Inferior parietal cortex (tissue), 1 donor: ENCODE measurements at regions not wholly inside any gene's neighbourhood (a gene's known extent, or its start where the extent isn't known, plus 50 kb on each side); places are given as distances from the start of the nearest gene placed in this dataset.
"Not testable (repeated sequence)": the region's sequence is repeated elsewhere in the genome, so short reads cannot be mapped to it uniquely, and the experiment has no call there.

Source experiments
- DNase-seq: peaks from one replicate; pipeline ENCODE4 v3.0.0-alpha.2; 2016; ENCODE audit errors: extremely low spot score

- DNase-seq: not testable (repeated sequence)
These were observed 119.1 kb upstream of the NBPF19 start for GRCh38 chr1:149355748-149356147.

- not testable (repeated sequence) for DNase-seq
These were observed 118.7 kb upstream of the NBPF19 start for GRCh38 chr1:149356152-149356551.

- DNase-seq: not testable (repeated sequence)
These were observed 114.5 kb upstream of the NBPF19 start for GRCh38 chr1:149360351-149360750.

GRCh38 chr1:149361310-149361709 is 113.5 kb upstream of the NBPF19 start:
- DNase-seq: not testable (repeated sequence)

GRCh38 chr1:149364188-149364981 is 110.5 kb upstream of the NBPF19 start:
- DNase-seq: not testable (repeated sequence)

GRCh38 chr1:149366402-149366801 is 108.4 kb upstream of the NBPF19 start:
- DNase-seq: not testable (repeated sequence)

- DNase-seq: not testable (repeated sequence)
These were observed 107.3 kb upstream of the NBPF19 start for GRCh38 chr1:149367472-149368044.

- not testable (repeated sequence) for DNase-seq
These were observed 106.5 kb upstream of the NBPF19 start for GRCh38 chr1:149368337-149368736.

- DNase-seq: not testable (repeated sequence)
These were observed 105.8 kb upstream of the NBPF19 start for GRCh38 chr1:149369081-149369480.

GRCh38 chr1:149371955-149372354 is 102.9 kb upstream of the NBPF19 start:
- not testable (repeated sequence) for DNase-seq

GRCh38 chr1:149378462-149378861 is 96.4 kb upstream of the NBPF19 start:
- DNase-seq: not testable (repeated sequence)

GRCh38 chr1:149390173-149390926 is 84.5 kb upstream of the NBPF19 start:
- DNase-seq: peak; percentile 20

GRCh38 chr1:149390931-149391330 is 83.9 kb upstream of the NBPF19 start:
- not testable (repeated sequence) for DNase-seq

- not testable (repeated sequence) for DNase-seq
These were observed 79.0 kb upstream of the NBPF19 start for GRCh38 chr1:149395802-149396201.

GRCh38 chr1:149398527-149398926 is 76.3 kb upstream of the NBPF19 start:
- not testable (repeated sequence) for DNase-seq

GRCh38 chr1:149408404-149408803 is 66.4 kb upstream of the NBPF19 start:
- DNase-seq: not testable (repeated sequence)

- DNase-seq: not testable (repeated sequence)
These were observed 59.5 kb upstream of the NBPF19 start for GRCh38 chr1:149415373-149415772.

GRCh38 chr1:149418782-149419181 is 56.1 kb upstream of the NBPF19 start:
- not testable (repeated sequence) for DNase-seq

GRCh38 chr1:149423122-149423521 is 51.7 kb upstream of the NBPF19 start:
- DNase-seq: not testable (repeated sequence)
